ENCODE measurements at regions not wholly inside any gene's neighbourhood (a gene's known extent, or its start where the extent isn't known, plus 50 kb on each side); places are given as distances from the start of the nearest gene placed in this dataset.

GRCh38 chr16:7038475-7038874 is 294.2 kb upstream of the RBFOX1 start:
- Histone ChIP-seq H3K4me2 (ENCODE audit: extremely low read depth, insufficient read depth, low read length) (no peak overlapping the region), H4K20me1 (ENCODE audit: control insufficient read depth, extremely low read depth, insufficient read depth, low read length) (no peaks in the 10 kb centered on the region), H3K36me3 (ENCODE audit: control insufficient read depth, insufficient read depth, low read length) (no peaks in the 10 kb centered on the region), H3K79me2 (ENCODE audit: control insufficient read depth, insufficient read depth, low read length) (no peaks in the 10 kb centered on the region), H3K27ac (ENCODE audit: insufficient read depth, low read length) (no peak overlapping the region), H3K27me3 (ENCODE audit: control insufficient read depth, insufficient read depth, low read length) (no peaks in the 10 kb centered on the region), H2AFZ (ENCODE audit: low read length) (no peak overlapping the region), H3K4me1 (ENCODE audit: control insufficient read depth, extremely low read depth, insufficient read depth, low read length) (no peaks in the 10 kb centered on the region), H3K9ac (ENCODE audit: insufficient read depth, low read length) (no peak overlapping the region), H3K4me3 (replicated peaks in 1 of 4; ENCODE audit: control extremely low read depth in 1 of 4, insufficient read depth in 1 of 4, low read depth in 3 of 4, low read length in 4 of 4) (no peak overlapping the region), H3K9me3 (ENCODE audit: control insufficient read depth, insufficient read depth, low read depth, low read length) (no peaks in the 10 kb centered on the region)
- TF ChIP-seq EZH2 (IDR thresholded peaks at IDR 0.05; ENCODE audit: low read length, missing control alignments), result no peak
- no peak for TF ChIP-seq CTCF (conservative IDR thresholded peaks at IDR 0.05 in 1 of 2, IDR thresholded peaks at IDR 0.05 in 1 of 2; ENCODE audit: low read depth in 1 of 2, low read length in 2 of 2)
- no peak for DNase-seq (ENCODE audit: low read depth in 2 of 2)

GRCh38 chr16:7037495-7037894 is 295.1 kb upstream of the RBFOX1 start:
- Histone ChIP-seq H3K27ac (ENCODE audit: insufficient read depth, low read length) (no peak overlapping the region), H3K4me1 (ENCODE audit: control insufficient read depth, extremely low read depth, insufficient read depth, low read length) (no peaks in the 10 kb centered on the region), H3K4me2 (ENCODE audit: extremely low read depth, insufficient read depth, low read length) (no peak overlapping the region), H3K9me3 (ENCODE audit: control insufficient read depth, insufficient read depth, low read depth, low read length) (no peaks in the 10 kb centered on the region), H3K79me2 (ENCODE audit: control insufficient read depth, insufficient read depth, low read length) (no peaks in the 10 kb centered on the region), H3K27me3 (ENCODE audit: control insufficient read depth, insufficient read depth, low read length) (no peaks in the 10 kb centered on the region), H2AFZ (ENCODE audit: low read length) (no peak overlapping the region), H4K20me1 (ENCODE audit: control insufficient read depth, extremely low read depth, insufficient read depth, low read length) (no peaks in the 10 kb centered on the region), H3K9ac (ENCODE audit: insufficient read depth, low read length) (no peak overlapping the region), H3K4me3 (replicated peaks in 1 of 4; ENCODE audit: control extremely low read depth in 1 of 4, insufficient read depth in 1 of 4, low read depth in 3 of 4, low read length in 4 of 4) (no peak overlapping the region), H3K36me3 (ENCODE audit: control insufficient read depth, insufficient read depth, low read length) (no peaks in the 10 kb centered on the region)
- no peak for DNase-seq (ENCODE audit: low read depth in 2 of 2)
- TF ChIP-seq CTCF (conservative IDR thresholded peaks at IDR 0.05 in 1 of 2, IDR thresholded peaks at IDR 0.05 in 1 of 2; ENCODE audit: low read depth in 1 of 2, low read length in 2 of 2) (no peak), EZH2 (IDR thresholded peaks at IDR 0.05; ENCODE audit: low read length, missing control alignments) (no peak)

GRCh38 chr16:7031031-7031430 is 301.6 kb upstream of the RBFOX1 start:
- Histone ChIP-seq H3K36me3 (ENCODE audit: control insufficient read depth, insufficient read depth, low read length) (no peaks in the 10 kb centered on the region), H3K27me3 (ENCODE audit: control insufficient read depth, insufficient read depth, low read length) (no peaks in the 10 kb centered on the region), H3K27ac (ENCODE audit: insufficient read depth, low read length) (no peak overlapping the region), H3K79me2 (ENCODE audit: control insufficient read depth, insufficient read depth, low read length) (no peaks in the 10 kb centered on the region), H3K9me3 (ENCODE audit: control insufficient read depth, insufficient read depth, low read depth, low read length) (no peaks in the 10 kb centered on the region), H3K4me2 (ENCODE audit: extremely low read depth, insufficient read depth, low read length) (no peak overlapping the region), H3K4me3 (replicated peaks in 1 of 4; ENCODE audit: control extremely low read depth in 1 of 4, insufficient read depth in 1 of 4, low read depth in 3 of 4, low read length in 4 of 4) (no peak overlapping the region), H2AFZ (ENCODE audit: low read length) (no peak overlapping the region), H3K9ac (ENCODE audit: insufficient read depth, low read length) (no peak overlapping the region), H4K20me1 (ENCODE audit: control insufficient read depth, extremely low read depth, insufficient read depth, low read length) (no peaks in the 10 kb centered on the region), H3K4me1 (ENCODE audit: control insufficient read depth, extremely low read depth, insufficient read depth, low read length) (no peaks in the 10 kb centered on the region)
- no peak for DNase-seq (ENCODE audit: low read depth in 2 of 2)
- no peak for TF ChIP-seq EZH2 (IDR thresholded peaks at IDR 0.05; ENCODE audit: low read length, missing control alignments)
- no peak for TF ChIP-seq CTCF (conservative IDR thresholded peaks at IDR 0.05 in 1 of 2, IDR thresholded peaks at IDR 0.05 in 1 of 2; ENCODE audit: low read depth in 1 of 2, low read length in 2 of 2)

Data from fibroblast of lung (primary cell).